NCI-H2081 treated with DMSO at 0.1 percent for 48 hours (cell line): ENCODE measurements at regions not wholly inside any gene's neighbourhood (a gene's known extent, or its start where the extent isn't known, plus 50 kb on each side); places are given as distances from the start of the nearest gene placed in this dataset.
A peak's percentile ranks its signal among the peaks of the same experiment; 100 is the strongest.
"Not testable (repeated sequence)": the region's sequence is repeated elsewhere in the genome, so short reads cannot be mapped to it uniquely, and the experiment has no call there.

Source experiments
- DNase-seq: peaks from one replicate; lab custom pipeline; 2025; lab: John Stamatoyannopoulos, UW

DNA sequence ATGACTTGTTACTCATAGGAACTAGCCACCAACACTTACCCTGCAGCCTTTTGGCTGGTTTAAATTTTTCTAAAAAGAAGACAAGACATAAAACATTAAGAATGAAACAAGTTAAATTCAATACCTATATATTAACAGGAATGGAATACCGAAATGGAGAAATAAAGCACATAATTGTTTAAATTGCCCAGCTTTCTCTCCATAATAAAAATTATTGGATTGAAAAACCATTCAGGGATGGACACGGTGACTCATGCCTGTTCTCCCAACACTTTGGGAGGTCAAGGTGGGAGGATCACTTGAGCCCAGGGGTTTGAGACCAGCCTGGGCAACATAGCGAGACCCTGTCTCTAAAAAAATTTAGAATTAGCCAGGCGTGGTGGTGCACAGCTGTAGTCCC is 179.4 kb upstream of the MKLN1 start:
- DNase-seq: no peak

DNA sequence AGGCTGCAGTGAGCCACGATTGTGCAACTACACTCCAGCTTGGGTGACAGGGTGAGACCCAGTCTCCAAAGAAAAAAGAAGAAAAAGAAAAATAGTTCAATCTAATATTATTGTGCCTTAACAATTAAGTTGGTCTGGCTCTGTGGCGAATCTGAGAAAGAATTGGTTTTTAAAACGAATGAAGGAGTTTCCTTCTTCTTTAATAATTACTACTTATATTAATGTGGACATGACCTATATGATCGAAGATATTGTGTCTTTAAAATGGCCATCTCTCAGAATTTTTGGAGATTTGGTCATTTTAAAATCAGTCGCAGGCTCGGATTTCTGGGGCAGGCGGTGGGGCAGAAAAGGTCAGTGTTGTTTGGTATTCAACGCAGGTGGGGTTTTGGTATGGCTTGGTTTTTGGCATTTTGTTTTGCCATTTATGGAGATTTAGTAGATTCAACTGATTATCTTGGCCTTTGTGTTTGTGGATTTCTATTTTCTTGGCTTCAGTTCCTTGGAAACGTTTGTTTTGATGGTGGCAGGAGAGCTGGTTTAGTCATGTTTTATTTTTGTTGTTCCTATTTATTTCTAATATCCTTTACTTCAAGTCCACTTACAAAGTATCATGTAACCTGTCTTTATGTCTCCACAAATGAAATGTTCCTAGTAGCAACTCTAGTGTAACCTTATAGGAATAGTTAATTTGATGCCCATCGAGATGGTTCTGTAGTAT is 178.8 kb upstream of the MKLN1 start:
- DNase-seq: no peak

DNA sequence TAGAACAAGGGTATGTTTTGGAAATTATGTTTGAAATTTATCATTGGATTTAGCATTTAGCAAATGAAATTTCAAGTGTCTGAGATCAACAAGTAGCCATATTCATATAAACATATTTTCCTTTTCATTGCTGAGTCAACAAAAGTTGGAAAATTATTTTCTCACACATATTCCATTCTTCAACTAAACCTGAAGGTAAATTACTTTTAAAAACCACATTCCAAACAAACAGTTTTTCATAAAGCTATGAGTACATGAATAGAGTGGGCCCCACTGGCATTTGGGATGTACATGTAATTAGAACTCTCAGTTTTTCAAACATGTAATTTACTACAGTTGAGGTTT is 178.3 kb upstream of the MKLN1 start:
- DNase-seq: no peak

DNA sequence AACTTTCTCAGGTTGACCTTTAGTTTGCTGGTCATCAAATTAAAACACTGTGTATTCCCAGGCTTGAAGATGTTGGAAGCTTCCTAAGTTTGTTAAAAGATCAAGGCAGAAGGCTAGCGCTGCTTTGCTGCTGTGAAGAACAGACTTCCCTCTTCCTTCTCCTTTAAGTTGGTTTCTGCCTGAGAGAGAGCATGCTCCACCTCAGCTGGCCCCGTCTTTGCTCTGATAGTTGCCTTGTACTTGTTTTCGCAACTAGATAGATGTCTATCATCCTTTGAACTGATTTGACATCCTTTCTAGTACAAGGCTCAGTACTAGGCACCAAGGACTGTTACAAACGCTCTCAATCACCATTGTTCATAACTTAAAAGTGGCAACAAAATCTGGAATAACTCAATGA is 177.8 kb upstream of the MKLN1 start:
- no peak for DNase-seq

DNA sequence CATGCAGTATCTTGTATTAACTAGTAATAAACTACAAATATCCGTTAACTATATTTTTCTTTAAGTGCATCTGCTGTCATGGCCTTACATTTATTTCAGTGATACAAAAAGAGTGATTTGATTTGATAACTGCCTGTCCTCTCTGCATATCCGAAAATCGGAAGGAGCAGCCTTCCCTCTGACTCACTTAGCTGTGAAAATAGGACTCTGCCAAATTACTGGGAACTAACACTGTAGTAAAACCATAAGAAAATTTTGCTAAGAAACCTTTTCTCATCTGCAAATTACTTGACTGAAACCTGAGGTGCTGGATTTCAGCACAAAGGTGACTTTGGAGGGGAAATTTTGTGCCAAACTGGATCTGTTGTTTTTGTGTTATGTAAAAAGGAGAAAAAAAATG is 176.6 kb upstream of the MKLN1 start:
- no peak for DNase-seq

DNA sequence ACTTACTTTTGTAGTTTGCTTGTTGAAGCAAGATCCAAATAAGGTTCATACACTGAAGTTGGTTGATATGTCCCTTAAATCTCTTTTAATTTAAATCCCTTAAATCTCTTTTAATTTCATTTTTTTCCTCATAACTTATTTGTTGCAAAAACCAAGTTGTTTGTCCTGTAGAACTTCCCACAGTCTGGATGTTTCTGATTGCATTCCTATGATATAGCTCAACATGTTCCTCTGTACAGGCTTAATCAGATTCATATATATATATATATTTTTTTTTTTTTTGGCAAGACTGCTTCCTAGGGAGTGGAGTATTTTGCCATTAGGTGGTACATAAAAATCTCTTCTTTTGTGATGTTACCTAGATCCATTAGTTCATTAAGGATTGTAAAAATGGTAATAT is 174.9 kb upstream of the MKLN1 start:
- DNase-seq: no peak

DNA sequence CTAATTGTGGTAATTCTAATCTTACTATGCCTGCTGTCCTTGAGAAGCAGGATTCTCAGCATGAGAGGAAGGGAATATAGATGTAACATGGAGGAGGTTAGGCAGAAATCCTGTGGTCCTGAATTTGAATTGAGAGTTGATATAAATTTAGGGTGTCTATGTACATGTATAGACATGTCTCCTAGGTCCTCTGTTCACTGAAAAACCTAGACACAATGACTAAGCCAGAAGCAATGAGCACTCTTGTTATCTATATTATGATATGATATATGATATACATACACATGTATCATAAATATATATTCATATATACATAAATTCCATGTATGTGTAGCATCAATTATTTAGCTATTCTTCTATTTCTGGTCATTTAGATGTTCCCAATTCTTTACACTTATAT is 173.3 kb upstream of the MKLN1 start:
- DNase-seq: no peak

DNA sequence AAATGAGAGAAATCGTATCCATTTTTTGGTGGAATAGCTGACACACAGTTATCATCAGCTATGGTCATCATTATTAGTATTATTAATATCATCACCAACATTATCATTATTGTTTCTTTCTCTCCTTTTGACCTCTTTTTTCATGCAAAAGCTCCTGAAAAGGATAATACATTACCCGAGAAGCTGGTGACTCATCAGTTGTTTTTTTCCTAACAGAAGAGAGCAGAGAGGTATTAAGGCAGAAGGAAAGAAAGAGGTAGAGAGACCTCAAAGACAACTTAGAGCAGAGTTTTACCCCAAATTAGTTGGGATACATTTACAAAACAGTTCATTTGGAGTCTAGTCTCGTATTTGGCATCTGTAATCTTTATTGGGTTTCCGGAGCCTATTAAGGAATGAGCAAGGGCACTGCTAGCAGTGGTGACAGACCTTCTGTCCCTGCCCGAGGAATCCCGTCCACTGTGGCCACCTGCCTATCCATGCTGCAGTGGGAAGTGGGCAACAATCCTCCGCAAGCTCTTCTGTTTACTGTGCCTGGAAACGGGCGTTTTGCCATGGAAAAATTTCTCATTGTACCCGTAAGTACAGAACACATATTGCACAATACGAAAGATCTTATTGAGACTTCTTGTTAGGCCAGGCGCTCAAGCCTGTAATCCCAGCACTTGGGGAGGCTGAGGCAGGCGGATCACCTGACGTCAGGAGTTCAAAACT is 170.0 kb upstream of the MKLN1 start:
- DNase-seq: no peak

DNA sequence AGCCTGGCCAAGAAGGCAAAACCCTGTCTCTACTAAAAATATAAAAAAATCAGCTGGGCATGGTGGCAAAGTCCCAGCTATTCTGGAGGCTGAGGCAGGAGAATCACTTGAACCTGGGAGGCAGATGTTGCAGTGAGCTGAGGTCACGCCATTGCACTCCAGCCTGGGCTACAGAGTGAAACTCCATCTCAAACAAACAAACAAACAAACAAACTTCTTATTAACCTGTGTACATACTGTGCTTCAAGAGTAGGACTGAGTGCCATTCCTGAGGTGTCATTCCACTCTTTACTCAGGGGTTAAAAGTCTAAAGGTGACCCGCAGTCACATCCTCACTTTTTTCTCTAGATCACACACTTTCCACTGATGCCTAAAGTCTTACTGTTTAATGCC is 169.4 kb upstream of the MKLN1 start:
- not testable (repeated sequence) for DNase-seq

DNA sequence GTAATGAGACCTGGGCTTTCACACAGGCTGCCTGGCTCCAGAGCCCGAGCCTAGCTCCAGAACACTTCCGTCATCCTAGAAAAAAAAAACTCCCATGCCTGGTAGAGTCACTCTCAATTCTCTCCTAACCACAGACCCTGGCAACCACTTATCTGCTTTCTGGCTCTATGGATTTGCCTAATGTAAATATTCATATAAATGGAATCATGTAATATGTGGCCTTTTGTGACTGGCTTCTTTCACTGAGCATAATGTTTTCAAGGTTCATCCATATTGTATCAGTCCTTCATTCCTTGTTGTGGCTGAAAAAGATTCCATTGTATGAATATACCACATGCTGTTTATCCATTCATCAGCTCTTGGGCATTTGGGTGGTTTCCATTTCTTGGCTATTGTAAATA is 167.7 kb upstream of the MKLN1 start:
- peak; percentile 14 for DNase-seq

DNA sequence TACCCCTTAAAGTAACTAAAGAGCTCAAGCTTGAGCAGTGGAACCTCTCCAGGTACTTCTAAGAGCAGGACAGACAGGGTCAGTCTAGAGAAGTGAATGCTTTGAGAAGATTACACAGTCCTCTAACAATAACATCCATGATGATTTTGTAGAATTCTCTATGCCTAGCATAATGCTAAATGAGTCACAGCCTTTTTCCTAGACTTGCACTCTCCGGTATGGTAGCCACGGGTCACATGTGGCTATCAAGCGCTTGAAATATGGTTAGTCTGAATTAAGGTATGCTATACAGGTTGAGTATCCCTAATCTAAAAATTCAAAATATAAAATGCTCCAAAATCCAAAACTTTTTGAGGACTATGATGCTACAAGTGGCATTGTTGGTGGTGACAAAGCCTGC is 166.6 kb upstream of the MKLN1 start:
- DNase-seq: no peak

DNA sequence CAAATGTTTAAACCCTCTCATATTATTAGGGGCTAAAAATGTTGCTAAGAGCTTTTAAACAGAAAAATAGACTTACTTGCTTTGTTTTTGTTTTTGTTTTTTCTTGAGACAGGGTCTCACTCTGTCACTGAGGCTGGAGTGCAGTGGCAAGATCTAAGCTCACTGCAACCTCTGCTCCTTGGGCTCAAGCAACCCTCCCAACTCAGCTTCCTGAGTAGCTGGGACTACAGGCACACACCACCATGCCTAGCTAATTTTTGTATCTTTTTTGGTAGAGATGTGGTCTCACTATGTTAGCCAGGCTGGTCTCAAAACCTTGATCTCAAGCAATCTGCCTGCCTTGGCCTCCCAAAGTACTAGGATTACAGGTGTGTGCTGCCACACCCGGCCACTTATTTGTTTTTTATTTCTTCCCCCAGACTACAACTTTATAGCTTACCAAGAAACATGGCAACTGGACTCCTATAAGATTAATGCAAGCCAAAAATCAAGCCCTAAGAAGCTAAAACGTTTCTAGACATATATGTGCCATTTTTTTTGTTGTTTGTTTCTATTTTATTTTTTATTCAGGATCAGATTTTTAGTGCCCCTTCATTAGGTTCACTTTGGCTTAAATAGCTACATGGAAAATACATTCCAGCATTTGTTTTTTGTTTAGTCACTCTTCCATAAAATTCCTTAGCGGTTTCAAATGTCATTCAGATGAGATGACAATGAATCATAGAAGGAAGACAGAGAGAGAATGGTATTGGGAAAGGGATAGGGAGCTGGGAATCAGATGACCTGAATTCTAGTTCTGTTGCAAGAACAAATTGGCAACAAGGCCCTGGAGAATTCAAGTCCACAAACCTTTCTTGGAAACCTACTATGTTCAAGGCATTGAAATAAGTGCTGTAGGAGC is 163.4 kb upstream of the MKLN1 start:
- DNase-seq: no peak

DNA sequence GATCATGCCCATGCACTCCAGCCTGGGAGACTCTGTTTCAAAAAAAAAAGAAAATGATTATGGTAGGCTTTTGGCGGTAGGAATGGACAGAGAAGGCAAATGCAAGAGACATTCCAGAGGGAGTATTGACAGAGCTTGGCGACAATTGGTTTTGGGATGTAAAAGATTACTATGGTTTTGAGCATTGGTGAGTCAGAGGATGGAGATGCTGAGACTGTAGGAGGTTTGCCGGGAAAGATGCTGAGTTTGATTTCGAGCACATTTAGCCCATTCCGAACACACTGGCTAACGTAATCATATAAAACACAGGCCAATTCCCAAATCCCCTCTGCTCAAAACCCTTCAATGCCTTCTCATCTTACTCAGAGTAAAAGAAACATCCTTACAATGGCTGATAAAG is 161.6 kb upstream of the MKLN1 start:
- DNase-seq: no peak

DNA sequence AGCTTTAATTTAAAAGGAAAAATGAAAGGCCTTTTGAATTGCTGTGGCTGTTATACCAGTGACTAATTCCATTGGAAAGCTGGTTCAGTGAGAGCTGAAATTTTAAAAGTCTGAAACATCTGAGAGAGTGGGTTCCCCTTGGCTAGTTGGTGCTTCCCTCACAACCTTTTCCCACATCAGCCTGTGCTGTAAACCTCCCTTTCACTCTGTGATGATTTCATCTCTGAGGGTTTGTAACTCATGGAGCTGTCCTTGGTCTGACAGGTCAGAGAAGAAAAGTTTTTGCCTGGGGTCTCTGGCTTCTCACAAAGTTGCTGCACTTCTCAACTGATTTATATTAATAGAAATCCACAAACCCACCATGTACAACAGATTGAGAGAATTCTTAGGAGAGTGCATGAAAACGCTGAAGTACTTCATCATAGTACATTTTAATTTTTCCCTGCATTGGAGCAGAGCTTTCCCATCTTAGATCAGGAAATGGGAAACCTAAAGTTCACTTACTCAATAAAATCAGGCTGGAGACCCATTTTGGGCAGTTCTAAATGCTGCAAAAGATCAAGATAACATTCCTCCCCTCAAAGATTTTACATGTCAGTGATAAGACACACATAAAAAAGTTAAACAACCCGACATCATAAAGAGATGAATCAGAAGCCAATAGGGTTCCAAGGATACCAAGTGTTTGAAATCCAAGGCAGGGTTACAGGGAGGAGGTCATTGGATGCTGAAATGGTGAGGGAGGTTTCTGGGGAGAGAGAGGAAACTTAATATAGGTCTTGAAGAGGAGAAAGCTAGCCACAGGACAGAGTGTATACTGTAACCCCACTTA is 157.0 kb upstream of the MKLN1 start:
- no peak for DNase-seq

DNA sequence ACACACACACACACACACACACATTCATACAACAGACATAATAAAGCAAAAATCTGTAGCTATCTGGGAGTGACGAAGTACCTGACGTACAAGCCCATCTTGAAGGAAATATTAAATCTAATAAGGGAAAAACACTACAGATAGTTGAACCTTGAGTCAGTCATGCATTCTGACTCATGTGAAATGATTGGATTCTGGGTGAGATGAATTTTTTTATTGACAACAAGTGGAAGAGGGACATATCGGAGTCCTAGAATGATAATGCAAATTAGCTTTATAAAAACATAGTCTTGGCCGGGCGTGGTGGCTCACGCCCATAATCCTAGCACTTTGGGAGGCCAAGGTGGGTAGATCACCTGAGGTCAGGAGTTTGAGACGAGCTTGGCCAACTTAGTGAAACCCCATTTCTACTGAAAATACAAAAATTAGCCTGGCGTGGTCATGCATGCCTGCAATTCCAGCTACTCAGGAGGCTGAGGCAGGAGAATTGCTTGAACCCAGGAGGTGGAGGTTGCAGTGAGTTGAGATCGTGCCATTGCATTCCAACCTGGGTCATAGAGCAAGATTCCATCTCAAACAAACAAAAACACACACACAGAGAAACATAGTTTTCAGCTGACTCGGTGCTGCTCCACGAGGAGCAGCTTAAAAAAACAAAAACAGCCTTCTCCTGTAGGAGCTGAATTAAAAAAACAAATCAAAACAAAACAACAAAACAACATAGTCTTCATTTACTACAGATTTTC is 154.4 kb upstream of the MKLN1 start:
- no peak for DNase-seq

DNA sequence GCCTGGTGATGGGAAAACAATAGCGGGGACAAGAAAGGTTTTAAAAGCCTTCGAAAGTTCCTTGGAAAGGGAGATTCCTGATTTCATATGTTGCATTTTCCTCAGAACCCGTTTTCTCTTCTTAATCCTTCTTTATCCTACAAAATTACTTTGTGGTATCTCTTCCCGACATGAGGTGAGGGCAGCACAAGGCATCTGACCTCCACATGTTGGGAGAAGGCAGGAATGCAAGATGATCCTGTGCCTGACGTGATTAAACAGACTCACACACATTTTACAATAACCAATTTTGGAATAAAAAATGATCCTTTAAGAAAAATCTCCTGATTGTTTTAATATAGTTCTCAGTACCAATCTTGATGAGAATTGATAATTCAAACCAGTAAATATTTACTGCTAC is 153.3 kb upstream of the MKLN1 start:
- DNase-seq: no peak

DNA sequence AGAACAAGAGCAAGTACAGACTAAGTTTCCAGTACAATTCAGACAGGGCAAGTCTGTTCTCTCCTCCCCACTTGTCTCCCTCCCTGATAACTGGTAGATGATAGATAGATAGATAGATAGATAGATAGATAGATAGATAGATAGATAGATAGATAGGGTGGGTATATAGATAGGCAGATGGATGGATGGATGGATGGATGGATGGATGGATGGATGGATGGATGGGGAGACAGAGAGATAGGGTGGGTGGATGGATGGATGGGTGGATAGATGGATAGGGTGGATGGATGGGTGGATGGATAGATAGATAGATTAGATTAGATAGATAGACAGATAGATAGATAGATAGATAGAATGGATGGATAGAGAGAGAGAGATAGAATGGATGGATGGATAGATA is 152.8 kb upstream of the MKLN1 start:
- no peak for DNase-seq

DNA sequence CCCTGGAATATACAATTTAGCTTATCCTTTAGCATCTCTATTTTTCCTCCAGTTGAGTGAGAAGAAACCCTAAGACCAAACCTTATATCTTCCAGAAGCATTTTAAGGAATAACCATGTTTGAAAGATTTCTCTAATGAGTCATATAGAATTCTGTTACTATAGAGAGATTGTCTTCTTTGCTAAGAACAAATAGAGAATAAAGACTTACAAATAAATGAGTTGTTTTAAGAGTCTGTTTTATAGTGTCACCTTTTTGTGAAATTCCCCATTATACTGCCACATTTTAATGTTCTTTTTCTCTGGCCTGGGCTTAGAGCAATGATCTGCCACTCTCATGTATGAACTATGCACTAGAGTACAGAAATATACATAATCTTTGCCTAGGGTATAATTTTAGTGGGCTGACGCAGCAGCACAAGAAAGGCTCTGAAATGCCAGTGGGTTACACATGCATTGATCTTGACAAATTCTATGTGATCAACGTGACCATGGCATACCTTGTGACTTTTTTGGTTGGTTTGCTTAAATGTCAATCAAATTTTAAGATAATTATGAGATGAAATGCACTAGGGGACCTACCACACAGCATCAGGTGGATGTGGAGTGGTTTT is 145.1 kb upstream of the MKLN1 start:
- no peak for DNase-seq

DNA sequence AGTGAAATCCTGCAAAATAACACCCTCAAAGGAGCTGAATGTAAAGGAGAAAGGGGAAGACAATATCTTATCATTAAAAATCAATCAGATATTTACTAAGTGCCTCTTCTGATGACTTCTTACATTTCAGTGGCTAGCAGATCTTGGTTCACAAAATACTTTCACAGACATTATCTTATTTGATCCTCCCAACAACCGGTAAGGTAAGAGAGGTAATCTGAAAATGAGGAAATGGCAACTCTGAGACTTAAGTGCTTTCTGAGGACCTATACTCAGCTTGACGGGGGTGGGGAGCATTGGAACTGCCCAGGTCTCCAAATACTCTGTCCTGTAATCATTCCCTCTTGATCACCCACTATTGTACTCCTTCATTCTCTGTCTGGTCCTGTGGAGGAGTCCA is 144.6 kb upstream of the MKLN1 start:
- DNase-seq: no peak

DNA sequence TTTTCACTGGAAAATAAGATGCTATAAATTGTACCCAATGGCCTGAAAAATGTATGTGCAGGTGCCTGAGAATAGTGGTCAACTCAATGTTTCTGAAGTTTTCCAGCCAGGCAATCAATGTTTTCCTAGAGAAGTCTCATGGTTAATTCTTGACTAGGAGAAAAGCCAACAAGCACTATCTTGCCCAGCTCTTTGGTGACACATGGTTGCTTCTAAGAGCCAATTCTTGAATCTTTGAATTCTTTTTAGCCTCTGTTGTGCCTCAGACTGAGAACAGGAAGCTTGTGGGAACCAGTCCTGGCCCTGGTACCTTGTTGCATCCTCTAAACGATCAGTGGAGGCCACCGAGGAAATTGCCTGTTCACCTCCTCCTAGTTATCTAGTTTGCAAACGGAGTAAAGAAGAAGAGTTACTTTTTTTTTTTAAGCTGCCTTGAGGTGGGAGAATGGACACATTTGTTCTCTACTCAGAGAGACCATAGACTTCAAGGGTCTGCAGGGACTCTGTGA is 144.0 kb upstream of the MKLN1 start:
- DNase-seq: no peak

DNA sequence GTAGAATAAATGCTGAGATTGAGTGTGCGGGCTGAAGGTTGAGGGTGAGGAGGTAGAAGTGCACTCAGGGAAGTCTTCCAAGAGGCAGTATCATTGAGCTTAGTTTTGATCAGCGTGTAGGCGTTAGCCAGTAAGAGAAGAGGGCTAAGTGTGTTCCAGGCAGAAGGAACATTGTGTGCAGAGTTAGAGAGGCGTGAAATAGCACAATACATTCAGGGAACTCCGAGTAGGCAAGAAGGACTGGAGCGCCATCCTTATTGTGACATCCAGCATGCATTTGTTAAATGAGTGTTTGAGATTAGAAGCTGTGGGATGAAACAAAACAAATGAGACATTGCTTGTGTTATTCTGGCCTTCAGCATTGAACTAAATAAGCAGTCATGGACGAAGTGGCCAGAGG is 140.9 kb upstream of the MKLN1 start:
- DNase-seq: no peak
